ENCODE measurements at regions not wholly inside any gene's neighbourhood (a gene's known extent, or its start where the extent isn't known, plus 50 kb on each side); places are given as distances from the start of the nearest gene placed in this dataset.

DNA sequence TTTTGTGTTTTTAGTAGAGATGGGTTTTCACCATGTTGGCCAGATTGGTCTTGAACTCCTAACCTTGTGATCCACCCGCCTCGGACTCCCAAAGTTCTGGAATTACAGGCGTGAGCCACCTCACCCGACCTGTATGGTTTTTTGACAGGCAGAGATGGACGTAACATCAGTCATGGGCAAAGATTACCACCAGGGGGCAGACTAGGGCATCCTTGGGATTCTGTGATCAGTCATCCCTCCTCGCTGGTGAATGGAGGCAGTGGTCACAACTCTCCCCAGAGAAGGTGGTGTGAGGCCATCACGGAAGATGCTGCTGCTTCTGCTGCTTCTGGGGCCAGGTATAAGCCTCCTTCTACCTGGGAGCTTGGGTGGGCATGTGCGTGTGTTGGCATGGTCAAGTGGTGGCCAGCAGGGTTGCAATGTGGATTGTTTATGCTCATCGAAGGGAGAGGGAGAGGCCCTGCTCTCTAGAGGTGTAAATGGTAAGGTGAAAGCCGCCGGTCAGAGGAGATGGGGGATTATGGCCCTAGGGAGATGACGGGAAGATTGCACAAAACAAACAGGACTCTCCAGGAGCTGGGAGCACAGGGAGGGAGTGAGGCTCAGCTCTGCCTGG is 122.7 kb upstream of the PRSS1 start:
- TF ChIP-seq POLR2A (IDR thresholded peaks at IDR 0.05) (no peak), POLR2AphosphoS5 (IDR thresholded peaks at IDR 0.05; ENCODE audit: insufficient read depth in 1 of 2, low read depth in 1 of 2) (no peak)

All from vagina (tissue), 2 donors.